ENCODE measurements at regions not wholly inside any gene's neighbourhood (a gene's known extent, or its start where the extent isn't known, plus 50 kb on each side); places are given as distances from the start of the nearest gene placed in this dataset.

GRCh38 chr6:25057111-25057905 lies 121.5 kb upstream of the RIPOR2 start:
- no peaks in the 10 kb centered on the region for H3K27me3 Mint-ChIP-seq
- DNase-seq (no peak), ATAC-seq (no peak)
- ChIA-PET CTCF (interaction anchor here (1.0 kb wide), 2 partner anchors 14 to 121 kb away, joined by 3 to 6 read pairs; partner anchors contain the start of gene RIPOR2), POLR2A (interaction anchor here (0.6 to 1.3 kb wide), 2 partner anchors 22 to 30 kb away, joined by 3 to 4 read pairs; no protein-coding TSS in a partner anchor)
- Histone ChIP-seq H3K9me3 (ENCODE audit: control insufficient read depth in 2 of 3, low read length in 3 of 3) (no peaks in the 10 kb centered on the region), H3K36me3 (ENCODE audit: control insufficient read depth in 2 of 3, insufficient read depth in 3 of 3, low read length in 3 of 3) (no peaks in the 10 kb centered on the region), H3K27me3 (ENCODE audit: control insufficient read depth in 2 of 2, insufficient read depth in 2 of 2, low read length in 2 of 2) (no peaks in the 10 kb centered on the region), H3K4me3 (ENCODE audit: low read length) (no peak overlapping the region), H3K27ac (ENCODE audit: low read depth, low read length) (no peak overlapping the region), H3K4me1 (ENCODE audit: control insufficient read depth in 2 of 2, insufficient read depth in 2 of 2, low read length in 2 of 2) (peaks cover 18 to 34% of the 10 kb centered on the region in 2 donors)
- peaks cover 27 to 51% (median 46%) of the 10 kb centered on the region in 7 donors for H3K4me1 Mint-ChIP-seq
- peaks cover 0 to 3% (median 0%) of the 10 kb centered on the region in 11 donors for H3K9me3 Mint-ChIP-seq
- peak overlapping the region in 6 of 9 donors; percentile 43 to 86 (median 62) for H3K27ac Mint-ChIP-seq
- peak overlapping the region in 7 of 10 donors; percentile 30 to 77 (median 56) for H3K4me3 Mint-ChIP-seq
- H3K36me3 Mint-ChIP-seq: peaks cover 0 to 9% (median 0%) of the 10 kb centered on the region in 5 donors
- intact Hi-C loops (cut with micrococcal nuclease): loop anchor here in 1 of 2 donors (2.0 kb wide), 1 partner anchor 23 kb away; no protein-coding TSS in a partner anchor

DNA sequence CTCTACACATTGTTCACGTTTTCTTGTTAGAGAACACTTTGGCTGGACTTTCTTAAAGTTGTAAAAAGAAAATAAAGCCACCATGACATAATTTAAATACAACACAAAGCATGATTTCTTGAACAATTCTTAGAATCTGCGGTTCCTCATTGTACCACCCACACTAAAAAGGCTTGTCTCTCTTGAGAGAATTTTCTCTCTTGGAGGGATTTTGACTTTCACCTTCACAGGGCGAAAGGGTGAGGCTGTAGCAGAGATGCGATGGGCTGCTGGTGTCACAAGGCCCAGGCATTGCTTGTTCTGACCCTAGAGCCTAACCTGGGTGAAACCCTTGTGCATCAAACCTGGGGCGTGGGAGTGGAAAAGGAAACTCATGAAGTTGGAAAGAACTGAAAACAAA lies 122.7 kb upstream of the RIPOR2 start:
- intact Hi-C loops (cut with micrococcal nuclease): no loop called here
- no peak for DNase-seq
- Histone ChIP-seq H3K27me3 (ENCODE audit: control insufficient read depth in 2 of 2, insufficient read depth in 2 of 2, low read length in 2 of 2) (no peaks in the 10 kb centered on the region), H3K9me3 (ENCODE audit: control insufficient read depth in 2 of 3, low read length in 3 of 3) (no peaks in the 10 kb centered on the region), H3K36me3 (ENCODE audit: control insufficient read depth in 2 of 3, insufficient read depth in 3 of 3, low read length in 3 of 3) (no peaks in the 10 kb centered on the region), H3K27ac (ENCODE audit: low read depth, low read length) (no peak overlapping the region), H3K4me1 (ENCODE audit: control insufficient read depth in 2 of 2, insufficient read depth in 2 of 2, low read length in 2 of 2) (peaks cover 18 to 34% of the 10 kb centered on the region in 2 donors), H3K4me3 (ENCODE audit: low read length) (no peak overlapping the region)
- peak overlapping the region in 1 of 9 donors; percentile 8 for H3K27ac Mint-ChIP-seq
- peaks cover 0 to 9% (median 0%) of the 10 kb centered on the region in 5 donors for H3K36me3 Mint-ChIP-seq
- no peak for ATAC-seq
- peaks cover 0 to 3% (median 0%) of the 10 kb centered on the region in 11 donors for H3K9me3 Mint-ChIP-seq
- no peak overlapping the region for H3K4me3 Mint-ChIP-seq
- H3K27me3 Mint-ChIP-seq: no peaks in the 10 kb centered on the region
- ChIA-PET CTCF (no interaction called here), POLR2A (no interaction called here)
- peaks cover 25 to 41% (median 38%) of the 10 kb centered on the region in 7 donors for H3K4me1 Mint-ChIP-seq

- no peak for DNase-seq
- Histone ChIP-seq H3K4me3 (ENCODE audit: low read length) (no peak overlapping the region), H3K27ac (ENCODE audit: low read depth, low read length) (no peak overlapping the region), H3K9me3 (ENCODE audit: control insufficient read depth in 2 of 3, low read length in 3 of 3) (no peaks in the 10 kb centered on the region), H3K4me1 (ENCODE audit: control insufficient read depth in 2 of 2, insufficient read depth in 2 of 2, low read length in 2 of 2) (peaks cover 18 to 29% of the 10 kb centered on the region in 2 donors), H3K27me3 (ENCODE audit: control insufficient read depth in 2 of 2, insufficient read depth in 2 of 2, low read length in 2 of 2) (no peaks in the 10 kb centered on the region), H3K36me3 (ENCODE audit: control insufficient read depth in 2 of 3, insufficient read depth in 3 of 3, low read length in 3 of 3) (no peaks in the 10 kb centered on the region)
- ATAC-seq: no peak
- Mint-ChIP-seq H3K4me1 (peaks cover 25 to 37% (median 35%) of the 10 kb centered on the region in 7 donors), H3K4me3 (no peak overlapping the region), H3K27ac (no peak overlapping the region), H3K9me3 (peaks cover 0 to 3% (median 0%) of the 10 kb centered on the region in 11 donors), H3K36me3 (peaks cover 0 to 9% (median 0%) of the 10 kb centered on the region in 5 donors), H3K27me3 (no peaks in the 10 kb centered on the region)
- intact Hi-C loops (cut with micrococcal nuclease): no loop called here
- CTCF ChIA-PET: no interaction called here
- POLR2A ChIA-PET: no interaction called here
Measured at GRCh38 chr6:25058941-25059340, 123.2 kb upstream of the RIPOR2 start.

DNA sequence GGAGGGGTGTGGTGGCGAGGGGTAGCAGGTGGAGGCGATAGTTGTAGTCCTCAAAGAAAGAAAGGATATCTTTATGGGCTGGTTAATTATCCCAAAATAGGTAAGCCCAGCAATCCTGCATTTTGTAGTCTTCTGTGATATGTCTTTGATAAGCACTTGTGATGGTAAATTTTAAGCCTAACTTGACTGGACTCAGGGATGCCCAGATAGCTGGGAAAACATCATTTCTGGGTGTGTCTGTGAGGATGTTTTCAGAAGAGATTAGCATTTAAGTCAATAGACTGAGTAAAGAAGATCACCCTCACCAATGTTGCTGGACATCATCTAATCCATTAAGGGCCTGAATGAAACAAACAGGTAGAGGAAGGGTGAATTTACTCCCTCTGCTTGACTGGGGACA lies 124.8 kb upstream of the RIPOR2 start:
- H3K27ac Mint-ChIP-seq: peak overlapping the region in 1 of 9 donors; percentile 29
- POLR2A ChIA-PET: interaction anchor here (1.5 kb wide), 1 partner anchor 10 kb away, joined by 3 read pairs; no protein-coding TSS in a partner anchor
- H3K9me3 ChIP-seq (ENCODE audit: control insufficient read depth in 2 of 3, low read length in 3 of 3): no peaks in the 10 kb centered on the region
- peaks cover 18 to 20% of the 10 kb centered on the region in 2 donors for H3K4me1 ChIP-seq (ENCODE audit: control insufficient read depth in 2 of 2, insufficient read depth in 2 of 2, low read length in 2 of 2)
- H3K27me3 ChIP-seq (ENCODE audit: control insufficient read depth in 2 of 2, insufficient read depth in 2 of 2, low read length in 2 of 2): no peaks in the 10 kb centered on the region
- no peaks in the 10 kb centered on the region for H3K27me3 Mint-ChIP-seq
- H3K36me3 ChIP-seq (ENCODE audit: control insufficient read depth in 2 of 3, insufficient read depth in 3 of 3, low read length in 3 of 3): no peaks in the 10 kb centered on the region
- H3K9me3 Mint-ChIP-seq: peaks cover 0 to 3% (median 0%) of the 10 kb centered on the region in 11 donors
- ATAC-seq: no peak
- intact Hi-C loops (cut with micrococcal nuclease): no loop called here
- no peak for DNase-seq
- H3K4me3 ChIP-seq (ENCODE audit: low read length): no peak overlapping the region
- CTCF ChIA-PET: interaction anchor here (1.2 to 3.3 kb wide), 2 partner anchors 10 to 34 kb away, joined by 3 to 15 read pairs; no protein-coding TSS in a partner anchor
- peaks cover 17 to 27% (median 23%) of the 10 kb centered on the region in 7 donors for H3K4me1 Mint-ChIP-seq
- H3K27ac ChIP-seq (ENCODE audit: low read depth, low read length): no peak overlapping the region
- H3K4me3 Mint-ChIP-seq: no peak overlapping the region
- H3K36me3 Mint-ChIP-seq: peaks cover 0 to 9% (median 0%) of the 10 kb centered on the region in 5 donors

- H3K27ac ChIP-seq (ENCODE audit: low read depth, low read length): no peak overlapping the region
- Mint-ChIP-seq H3K4me3 (no peak overlapping the region), H3K4me1 (peaks cover 9 to 18% (median 14%) of the 10 kb centered on the region in 7 donors), H3K27me3 (no peaks in the 10 kb centered on the region), H3K27ac (no peak overlapping the region), H3K9me3 (no peaks in the 10 kb centered on the region), H3K36me3 (peaks cover 0 to 7% (median 0%) of the 10 kb centered on the region in 5 donors)
- no peak overlapping the region for H3K4me3 ChIP-seq (ENCODE audit: low read length)
- H3K36me3 ChIP-seq (ENCODE audit: control insufficient read depth in 2 of 3, insufficient read depth in 3 of 3, low read length in 3 of 3): no peaks in the 10 kb centered on the region
- DNase-seq (no peak), ATAC-seq (no peak)
- no peaks in the 10 kb centered on the region for H3K27me3 ChIP-seq (ENCODE audit: control insufficient read depth in 2 of 2, insufficient read depth in 2 of 2, low read length in 2 of 2)
- ChIA-PET POLR2A (interaction anchor here (0.7 to 1.3 kb wide), 2 partner anchors 23 to 34 kb away, joined by 3 to 5 read pairs; no protein-coding TSS in a partner anchor), CTCF (interaction anchor here (0.6 to 3.3 kb wide), 4 partner anchors 9 to 35 kb away, joined by 3 to 16 read pairs (median 10); no protein-coding TSS in a partner anchor)
- intact Hi-C loops (cut with micrococcal nuclease): no loop called here
- peaks cover 10 to 12% of the 10 kb centered on the region in 2 donors for H3K4me1 ChIP-seq (ENCODE audit: control insufficient read depth in 2 of 2, insufficient read depth in 2 of 2, low read length in 2 of 2)
- H3K9me3 ChIP-seq (ENCODE audit: control insufficient read depth in 2 of 3, low read length in 3 of 3): no peaks in the 10 kb centered on the region
Measured at GRCh38 chr6:25061289-25061936, 125.7 kb upstream of the RIPOR2 start.

DNA sequence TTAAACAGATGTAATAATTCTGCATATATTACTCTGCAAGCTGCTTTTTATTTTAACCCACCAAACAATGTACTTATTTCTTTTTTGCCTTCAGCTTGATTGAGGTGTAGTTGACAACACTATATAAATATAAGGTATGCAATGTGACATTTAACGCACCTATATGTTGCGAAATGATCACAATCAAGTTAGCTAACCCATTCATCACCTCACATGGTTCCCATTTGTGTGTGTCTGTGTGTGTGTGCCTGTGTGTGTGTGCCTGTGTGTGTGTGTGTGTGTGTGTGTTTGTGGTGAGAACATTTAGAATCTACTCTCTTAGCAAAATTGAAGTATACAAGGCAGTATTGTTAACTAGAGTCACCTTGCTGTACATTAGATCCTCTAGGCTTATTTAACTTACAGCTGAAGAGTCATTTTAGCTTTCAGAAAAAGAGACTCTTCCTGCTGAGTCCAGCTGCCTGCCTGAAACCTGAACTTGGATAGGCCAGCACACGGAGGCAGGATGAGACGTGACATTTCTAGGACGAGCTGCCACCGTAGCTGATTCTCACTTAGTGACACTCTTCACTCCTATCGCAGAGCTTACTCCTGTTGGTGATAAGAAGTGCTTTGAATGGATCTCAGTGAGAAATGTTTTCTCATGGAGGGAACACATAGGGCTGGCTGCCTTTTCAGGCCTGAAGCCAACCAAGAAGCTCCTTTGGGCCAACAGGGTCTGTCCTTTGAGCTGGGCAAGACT lies 126.5 kb upstream of the RIPOR2 start:
- H3K27ac ChIP-seq (ENCODE audit: low read depth, low read length): no peak overlapping the region
- intact Hi-C loops (cut with micrococcal nuclease): no loop called here
- no peaks in the 10 kb centered on the region for H3K27me3 ChIP-seq (ENCODE audit: control insufficient read depth in 2 of 2, insufficient read depth in 2 of 2, low read length in 2 of 2)
- H3K4me3 ChIP-seq (ENCODE audit: low read length): no peak overlapping the region
- Mint-ChIP-seq H3K9me3 (no peaks in the 10 kb centered on the region), H3K4me3 (no peak overlapping the region), H3K4me1 (peaks cover 4 to 12% (median 7%) of the 10 kb centered on the region in 7 donors), H3K27ac (no peak overlapping the region), H3K36me3 (peaks cover 0 to 5% (median 0%) of the 10 kb centered on the region in 5 donors), H3K27me3 (peaks cover 0 to 1% (median 0%) of the 10 kb centered on the region in 5 donors)
- ChIA-PET CTCF (interaction anchor here (0.6 to 3.3 kb wide), 4 partner anchors 9 to 36 kb away, joined by 3 to 16 read pairs (median 10); no protein-coding TSS in a partner anchor), POLR2A (interaction anchor here (0.7 to 1.6 kb wide), 6 partner anchors 9 to 216 kb away, joined by 3 to 5 read pairs (median 3); no protein-coding TSS in a partner anchor)
- DNase-seq: no peak
- no peak for ATAC-seq
- H3K4me1 ChIP-seq (ENCODE audit: control insufficient read depth in 2 of 2, insufficient read depth in 2 of 2, low read length in 2 of 2): peaks cover 2 to 3% of the 10 kb centered on the region in 2 donors
- no peaks in the 10 kb centered on the region for H3K9me3 ChIP-seq (ENCODE audit: control insufficient read depth in 2 of 3, low read length in 3 of 3)
- H3K36me3 ChIP-seq (ENCODE audit: control insufficient read depth in 2 of 3, insufficient read depth in 3 of 3, low read length in 3 of 3): no peaks in the 10 kb centered on the region
